ENCODE measurements at regions not wholly inside any gene's neighbourhood (a gene's known extent, or its start where the extent isn't known, plus 50 kb on each side); places are given as distances from the start of the nearest gene placed in this dataset.

- no peaks in the 10 kb centered on the region for H3K27me3 Mint-ChIP-seq
- no peak overlapping the region for H3K4me3 Mint-ChIP-seq
- peaks cover 22% of the 10 kb centered on the region for H3K9me3 Mint-ChIP-seq
- H3K4me1 Mint-ChIP-seq (ENCODE audit: low read depth): no peaks in the 10 kb centered on the region
- no peaks in the 10 kb centered on the region for H3K36me3 Mint-ChIP-seq (ENCODE audit: low read depth)
- intact Hi-C loops (cut with micrococcal nuclease): no loop called here
- H3K27ac Mint-ChIP-seq: no peak overlapping the region
These were observed 56.2 kb downstream of the TAF11L14 start for GRCh38 chr5:17690473-17690872.

- Mint-ChIP-seq H3K9me3 (peaks cover 22% of the 10 kb centered on the region), H3K27ac (no peak overlapping the region), H3K4me3 (no peak overlapping the region), H3K27me3 (no peaks in the 10 kb centered on the region), H3K36me3 (ENCODE audit: low read depth) (no peaks in the 10 kb centered on the region), H3K4me1 (ENCODE audit: low read depth) (no peaks in the 10 kb centered on the region)
- intact Hi-C loops (cut with micrococcal nuclease): no loop called here
These were observed 57.5 kb downstream of the TAF11L14 start for GRCh38 chr5:17691762-17692161.

GRCh38 chr5:17694371-17694770 is 60.1 kb downstream of the TAF11L14 start:
- no peak overlapping the region for H3K4me3 Mint-ChIP-seq
- H3K4me1 Mint-ChIP-seq (ENCODE audit: low read depth): no peaks in the 10 kb centered on the region
- no peak overlapping the region for H3K27ac Mint-ChIP-seq
- intact Hi-C loops (cut with micrococcal nuclease): no loop called here
- H3K27me3 Mint-ChIP-seq: no peaks in the 10 kb centered on the region
- H3K36me3 Mint-ChIP-seq (ENCODE audit: low read depth): no peaks in the 10 kb centered on the region
- H3K9me3 Mint-ChIP-seq: peaks cover 22% of the 10 kb centered on the region

- no peak overlapping the region for H3K27ac Mint-ChIP-seq
- H3K27me3 Mint-ChIP-seq: no peaks in the 10 kb centered on the region
- intact Hi-C loops (cut with micrococcal nuclease): no loop called here
- peaks cover 22% of the 10 kb centered on the region for H3K9me3 Mint-ChIP-seq
- H3K4me1 Mint-ChIP-seq (ENCODE audit: low read depth): no peaks in the 10 kb centered on the region
- no peak overlapping the region for H3K4me3 Mint-ChIP-seq
- no peaks in the 10 kb centered on the region for H3K36me3 Mint-ChIP-seq (ENCODE audit: low read depth)
These were observed 60.7 kb downstream of the TAF11L14 start for GRCh38 chr5:17694914-17695313.

GRCh38 chr5:17696627-17697026 is 62.4 kb downstream of the TAF11L14 start:
- intact Hi-C loops (cut with micrococcal nuclease): no loop called here
- Mint-ChIP-seq H3K4me3 (no peak overlapping the region), H3K36me3 (ENCODE audit: low read depth) (no peaks in the 10 kb centered on the region), H3K27ac (no peak overlapping the region), H3K4me1 (ENCODE audit: low read depth) (no peaks in the 10 kb centered on the region), H3K27me3 (no peaks in the 10 kb centered on the region), H3K9me3 (peaks cover 35% of the 10 kb centered on the region)

- H3K4me3 Mint-ChIP-seq: no peak overlapping the region
- no peaks in the 10 kb centered on the region for H3K4me1 Mint-ChIP-seq (ENCODE audit: low read depth)
- no peak overlapping the region for H3K27ac Mint-ChIP-seq
- intact Hi-C loops (cut with micrococcal nuclease): no loop called here
- H3K9me3 Mint-ChIP-seq: peaks cover 32% of the 10 kb centered on the region
- no peaks in the 10 kb centered on the region for H3K36me3 Mint-ChIP-seq (ENCODE audit: low read depth)
- H3K27me3 Mint-ChIP-seq: no peaks in the 10 kb centered on the region
These were observed 63.4 kb downstream of the TAF11L14 start for GRCh38 chr5:17697671-17698070.

- Mint-ChIP-seq H3K9me3 (peaks cover 5% of the 10 kb centered on the region), H3K36me3 (ENCODE audit: low read depth) (no peaks in the 10 kb centered on the region), H3K27me3 (no peaks in the 10 kb centered on the region), H3K4me1 (ENCODE audit: low read depth) (peaks cover 6% of the 10 kb centered on the region), H3K4me3 (no peak overlapping the region), H3K27ac (no peak overlapping the region)
- intact Hi-C loops (cut with micrococcal nuclease): no loop called here
These were observed 74.9 kb downstream of the TAF11L14 start for GRCh38 chr5:17709011-17709710.

GRCh38 chr5:17713301-17713700 is 79.0 kb downstream of the TAF11L14 start:
- intact Hi-C loops (cut with micrococcal nuclease): no loop called here
- peaks cover 6% of the 10 kb centered on the region for H3K4me1 Mint-ChIP-seq (ENCODE audit: low read depth)
- H3K36me3 Mint-ChIP-seq (ENCODE audit: low read depth): no peaks in the 10 kb centered on the region
- no peak overlapping the region for H3K27ac Mint-ChIP-seq
- H3K27me3 Mint-ChIP-seq: no peaks in the 10 kb centered on the region
- no peaks in the 10 kb centered on the region for H3K9me3 Mint-ChIP-seq
- no peak overlapping the region for H3K4me3 Mint-ChIP-seq

- H3K4me1 Mint-ChIP-seq (ENCODE audit: low read depth): peaks cover 6% of the 10 kb centered on the region
- H3K27ac Mint-ChIP-seq: no peak overlapping the region
- no peaks in the 10 kb centered on the region for H3K36me3 Mint-ChIP-seq (ENCODE audit: low read depth)
- no peaks in the 10 kb centered on the region for H3K9me3 Mint-ChIP-seq
- no peaks in the 10 kb centered on the region for H3K27me3 Mint-ChIP-seq
- intact Hi-C loops (cut with micrococcal nuclease): no loop called here
- H3K4me3 Mint-ChIP-seq: no peak overlapping the region
These were observed 79.9 kb downstream of the TAF11L14 start for GRCh38 chr5:17714186-17714585.

- Mint-ChIP-seq H3K4me3 (no peak overlapping the region), H3K27me3 (no peaks in the 10 kb centered on the region), H3K27ac (no peak overlapping the region), H3K36me3 (ENCODE audit: low read depth) (no peaks in the 10 kb centered on the region), H3K9me3 (no peaks in the 10 kb centered on the region), H3K4me1 (ENCODE audit: low read depth) (no peaks in the 10 kb centered on the region)
- intact Hi-C loops (cut with micrococcal nuclease): no loop called here
These were observed 85.3 kb downstream of the TAF11L14 start for GRCh38 chr5:17719592-17719991.

GRCh38 chr5:17720071-17720470 is 85.8 kb downstream of the TAF11L14 start:
- H3K27me3 Mint-ChIP-seq: no peaks in the 10 kb centered on the region
- no peak overlapping the region for H3K27ac Mint-ChIP-seq
- no peaks in the 10 kb centered on the region for H3K9me3 Mint-ChIP-seq

GRCh38 chr5:17723876-17724275 is 89.6 kb downstream of the TAF11L14 start:
- Mint-ChIP-seq H3K27me3 (no peaks in the 10 kb centered on the region), H3K4me1 (ENCODE audit: low read depth) (no peaks in the 10 kb centered on the region), H3K27ac (no peak overlapping the region), H3K9me3 (no peaks in the 10 kb centered on the region), H3K4me3 (no peak overlapping the region), H3K36me3 (ENCODE audit: low read depth) (no peaks in the 10 kb centered on the region)
- intact Hi-C loops (cut with micrococcal nuclease): no loop called here

More at GRCh38 chr5:17720071-17720470, 85.8 kb downstream of the TAF11L14 start:
- Mint-ChIP-seq H3K36me3 (ENCODE audit: low read depth) (no peaks in the 10 kb centered on the region), H3K4me3 (no peak overlapping the region), H3K4me1 (ENCODE audit: low read depth) (no peaks in the 10 kb centered on the region)
- intact Hi-C loops (cut with micrococcal nuclease): no loop called here

- Mint-ChIP-seq H3K36me3 (ENCODE audit: low read depth) (no peaks in the 10 kb centered on the region), H3K27ac (no peak overlapping the region), H3K9me3 (no peaks in the 10 kb centered on the region), H3K27me3 (no peaks in the 10 kb centered on the region), H3K4me3 (no peak overlapping the region), H3K4me1 (ENCODE audit: low read depth) (no peaks in the 10 kb centered on the region)
- intact Hi-C loops (cut with micrococcal nuclease): no loop called here
These were observed 92.8 kb downstream of the TAF11L14 start for GRCh38 chr5:17727098-17727497.

GRCh38 chr5:17730421-17730820 is 96.2 kb downstream of the TAF11L14 start:
- H3K4me1 Mint-ChIP-seq (ENCODE audit: low read depth): no peaks in the 10 kb centered on the region
- H3K4me3 Mint-ChIP-seq: no peak overlapping the region
- no peaks in the 10 kb centered on the region for H3K36me3 Mint-ChIP-seq (ENCODE audit: low read depth)
- intact Hi-C loops (cut with micrococcal nuclease): no loop called here
- no peaks in the 10 kb centered on the region for H3K27me3 Mint-ChIP-seq
- no peaks in the 10 kb centered on the region for H3K9me3 Mint-ChIP-seq
- H3K27ac Mint-ChIP-seq: no peak overlapping the region

GRCh38 chr5:17732351-17732923 is 98.2 kb downstream of the TAF11L14 start:
- no peaks in the 10 kb centered on the region for H3K27me3 Mint-ChIP-seq
- no peaks in the 10 kb centered on the region for H3K36me3 Mint-ChIP-seq (ENCODE audit: low read depth)
- no peak overlapping the region for H3K27ac Mint-ChIP-seq
- no peak overlapping the region for H3K4me3 Mint-ChIP-seq
- intact Hi-C loops (cut with micrococcal nuclease): no loop called here
- peaks cover 1% of the 10 kb centered on the region for H3K9me3 Mint-ChIP-seq
- H3K4me1 Mint-ChIP-seq (ENCODE audit: low read depth): peaks cover 6% of the 10 kb centered on the region
